Karpas-422 (cell line): ENCODE measurements at regions not wholly inside any gene's neighbourhood (a gene's known extent, or its start where the extent isn't known, plus 50 kb on each side); places are given as distances from the start of the nearest gene placed in this dataset.

Experiments
- DNase-seq: peaks from one replicate; pipeline ENCODE4 v3.0.0-alpha.2; 2015
- H2AFZ ChIP-seq: fragments of 200-600 bp; sonication (generic); 2 replicates; pipeline ENCODE4 v1.6.1; 2014; ENCODE audit warnings: antibody characterized with exemption, low read length, mixed read lengths
- H3K27ac ChIP-seq: fragments of 200-600 bp; sonication (generic); 2 replicates; pipeline ENCODE4 v1.5.1; 2014; ENCODE audit warnings: mild to moderate bottlenecking, low read length, moderate library complexity
- H3K27me3 ChIP-seq: fragments of 200-600 bp; sonication (generic); 2 replicates; pipeline ENCODE4 v1.6.1; 2014; ENCODE audit warnings: low read length, mixed read lengths
- H3K36me3 ChIP-seq: fragments of 200-600 bp; sonication (generic); 2 replicates; pipeline ENCODE4 v1.6.1; 2014; ENCODE audit warnings: low read length, mixed read lengths; ENCODE audit not compliant: insufficient read depth
- H3K4me1 ChIP-seq: fragments of 200-600 bp; sonication (generic); 2 replicates; pipeline ENCODE4 v1.6.1; 2014; ENCODE audit warnings: mild to moderate bottlenecking, low read length, mixed read lengths
- H3K4me2 ChIP-seq: fragments of 200-600 bp; sonication (generic); 2 replicates; pipeline ENCODE4 v1.6.1; 2014; ENCODE audit warnings: low read length, low read depth, mild to moderate bottlenecking; ENCODE audit not compliant: poor library complexity, severe bottlenecking
- H3K4me3 ChIP-seq: fragments of 200-600 bp; sonication (generic); 2 replicates; pipeline ENCODE4 v1.5.1; 2014; ENCODE audit warnings: mild to moderate bottlenecking, antibody characterized with exemption, low read length, mixed read lengths
- H3K79me2 ChIP-seq: fragments of 200-600 bp; sonication (generic); 2 replicates; pipeline ENCODE4 v1.6.1; 2014; ENCODE audit warnings: mild to moderate bottlenecking, low read length, mixed read lengths
- H3K9ac ChIP-seq: fragments of 200-600 bp; sonication (generic); 2 replicates; pipeline ENCODE4 v1.6.0; 2014; ENCODE audit warnings: low read length
- H3K9me2 ChIP-seq: fragments of 200-600 bp; sonication (generic), shearing (Covaris generic); replicated peaks from 2 replicates; pipeline ENCODE4 v1.6.0; 2014; ENCODE audit warnings: mild to moderate bottlenecking, low read length, moderate library complexity; ENCODE audit not compliant: insufficient read depth
- H3K9me3 ChIP-seq: fragments of 300-700, 200-600 bp; sonication (generic); 2 replicates; pipeline ENCODE4 v1.6.1; 2014; ENCODE audit warnings: low read length, mixed read lengths
- H4K20me1 ChIP-seq: fragments of 200-600 bp; sonication (generic); 2 replicates; pipeline ENCODE4 v1.6.1; 2014; ENCODE audit warnings: mild to moderate bottlenecking, antibody characterized with exemption, low read length, low read depth; ENCODE audit not compliant: insufficient read depth

GRCh38 chr14:101029668-101030290 is 126.3 kb upstream of the RTL1 start:
- H4K20me1 ChIP-seq: no peaks in the 10 kb centered on the region
- no peaks in the 10 kb centered on the region; the same call in 1 of the 2 replicates for H3K27me3 ChIP-seq
- no peaks in the 10 kb centered on the region for H3K9me3 ChIP-seq

GRCh38 chr14:101030586-101030985 is 127.1 kb upstream of the RTL1 start:
- Histone ChIP-seq H3K9me2 (no peaks in the 10 kb centered on the region), H3K9me3 (no peaks in the 10 kb centered on the region), H3K36me3 (no peaks in the 10 kb centered on the region), H3K27ac (no peak overlapping the region), H4K20me1 (peaks cover 4% of the 10 kb centered on the region; the same call in 1 of the 2 replicates), H3K79me2 (no peaks in the 10 kb centered on the region), H2AFZ (no peak overlapping the region), H3K4me1 (no peaks in the 10 kb centered on the region), H3K9ac (no peak overlapping the region), H3K4me3 (no peak overlapping the region), H3K27me3 (no peaks in the 10 kb centered on the region; the same call in 1 of the 2 replicates), H3K4me2 (no peak overlapping the region)
- no peak for DNase-seq

More at GRCh38 chr14:101029668-101030290, 126.3 kb upstream of the RTL1 start:
- H3K9ac ChIP-seq: no peak overlapping the region
- H3K27ac ChIP-seq: no peak overlapping the region
- no peak overlapping the region for H2AFZ ChIP-seq
- no peaks in the 10 kb centered on the region for H3K36me3 ChIP-seq
- DNase-seq: no peak
- H3K79me2 ChIP-seq: no peaks in the 10 kb centered on the region
- no peaks in the 10 kb centered on the region for H3K4me1 ChIP-seq
- no peak overlapping the region for H3K4me3 ChIP-seq
- no peaks in the 10 kb centered on the region for H3K9me2 ChIP-seq
- H3K4me2 ChIP-seq: no peak overlapping the region

GRCh38 chr14:101031186-101031585 is 127.7 kb upstream of the RTL1 start:
- H3K4me2 ChIP-seq: no peak overlapping the region
- no peaks in the 10 kb centered on the region for H3K36me3 ChIP-seq
- no peak overlapping the region for H3K27ac ChIP-seq
- H3K79me2 ChIP-seq: no peaks in the 10 kb centered on the region
- peaks cover 4% of the 10 kb centered on the region; the same call in 1 of the 2 replicates for H4K20me1 ChIP-seq
- no peaks in the 10 kb centered on the region; the same call in 1 of the 2 replicates for H3K27me3 ChIP-seq
- no peak overlapping the region for H3K4me3 ChIP-seq
- no peak for DNase-seq
- no peak overlapping the region for H2AFZ ChIP-seq
- no peaks in the 10 kb centered on the region for H3K4me1 ChIP-seq
- H3K9me2 ChIP-seq: no peaks in the 10 kb centered on the region
- H3K9me3 ChIP-seq: no peaks in the 10 kb centered on the region
- no peak overlapping the region for H3K9ac ChIP-seq

GRCh38 chr14:101031721-101032120 is 128.2 kb upstream of the RTL1 start:
- H3K9me2 ChIP-seq: no peaks in the 10 kb centered on the region
- DNase-seq: no peak
- H4K20me1 ChIP-seq: peaks cover 4% of the 10 kb centered on the region; the same call in 1 of the 2 replicates
- no peaks in the 10 kb centered on the region; the same call in 1 of the 2 replicates for H3K27me3 ChIP-seq
- no peaks in the 10 kb centered on the region for H3K4me1 ChIP-seq
- H2AFZ ChIP-seq: no peak overlapping the region
- no peaks in the 10 kb centered on the region for H3K79me2 ChIP-seq
- H3K4me3 ChIP-seq: no peak overlapping the region
- H3K4me2 ChIP-seq: no peak overlapping the region
- H3K36me3 ChIP-seq: no peaks in the 10 kb centered on the region
- H3K9ac ChIP-seq: no peak overlapping the region
- no peak overlapping the region for H3K27ac ChIP-seq
- no peaks in the 10 kb centered on the region for H3K9me3 ChIP-seq

GRCh38 chr14:101032433-101032832 is 128.9 kb upstream of the RTL1 start:
- DNase-seq: no peak
- Histone ChIP-seq H4K20me1 (peaks cover 4% of the 10 kb centered on the region; the same call in 1 of the 2 replicates), H2AFZ (no peak overlapping the region), H3K9me2 (no peaks in the 10 kb centered on the region), H3K79me2 (no peaks in the 10 kb centered on the region), H3K4me2 (no peak overlapping the region), H3K9me3 (no peaks in the 10 kb centered on the region), H3K27ac (no peak overlapping the region), H3K4me1 (no peaks in the 10 kb centered on the region), H3K4me3 (no peak overlapping the region), H3K9ac (no peak overlapping the region), H3K36me3 (no peaks in the 10 kb centered on the region), H3K27me3 (no peaks in the 10 kb centered on the region; the same call in 1 of the 2 replicates)

GRCh38 chr14:101033006-101033405 is 129.5 kb upstream of the RTL1 start:
- H3K4me3 ChIP-seq: no peak overlapping the region
- H3K79me2 ChIP-seq: no peaks in the 10 kb centered on the region
- no peak overlapping the region for H3K9ac ChIP-seq
- no peak overlapping the region for H3K4me2 ChIP-seq
- H3K36me3 ChIP-seq: no peaks in the 10 kb centered on the region
- no peak for DNase-seq
- H4K20me1 ChIP-seq: peaks cover 4% of the 10 kb centered on the region; the same call in 1 of the 2 replicates
- H2AFZ ChIP-seq: no peak overlapping the region
- H3K9me2 ChIP-seq: no peaks in the 10 kb centered on the region
- no peaks in the 10 kb centered on the region for H3K9me3 ChIP-seq
- no peaks in the 10 kb centered on the region for H3K4me1 ChIP-seq
- H3K27ac ChIP-seq: no peak overlapping the region
- H3K27me3 ChIP-seq: no peaks in the 10 kb centered on the region; the same call in 1 of the 2 replicates

- Histone ChIP-seq H3K4me3 (no peak overlapping the region), H3K9me2 (no peaks in the 10 kb centered on the region), H3K36me3 (no peaks in the 10 kb centered on the region), H3K79me2 (no peaks in the 10 kb centered on the region), H4K20me1 (peaks cover 4% of the 10 kb centered on the region; the same call in 1 of the 2 replicates), H2AFZ (no peak overlapping the region), H3K9ac (no peak overlapping the region), H3K27ac (no peak overlapping the region), H3K9me3 (no peaks in the 10 kb centered on the region), H3K4me1 (no peaks in the 10 kb centered on the region), H3K4me2 (no peak overlapping the region), H3K27me3 (no peaks in the 10 kb centered on the region; the same call in 1 of the 2 replicates)
- no peak for DNase-seq
Measured at GRCh38 chr14:101033446-101034165, 130.1 kb upstream of the RTL1 start.

GRCh38 chr14:101034986-101035385 is 131.5 kb upstream of the RTL1 start:
- Histone ChIP-seq H2AFZ (no peak overlapping the region), H4K20me1 (peaks cover 4% of the 10 kb centered on the region; the same call in 1 of the 2 replicates), H3K4me2 (no peak overlapping the region), H3K4me1 (no peaks in the 10 kb centered on the region), H3K4me3 (no peak overlapping the region), H3K36me3 (no peaks in the 10 kb centered on the region), H3K9me3 (no peaks in the 10 kb centered on the region), H3K9me2 (no peaks in the 10 kb centered on the region), H3K27ac (no peak overlapping the region), H3K27me3 (no peaks in the 10 kb centered on the region; the same call in 1 of the 2 replicates), H3K9ac (no peak overlapping the region), H3K79me2 (no peaks in the 10 kb centered on the region)
- DNase-seq: no peak
